ENCODE measurements at regions not wholly inside any gene's neighbourhood (a gene's known extent, or its start where the extent isn't known, plus 50 kb on each side); places are given as distances from the start of the nearest gene placed in this dataset.

GRCh38 chr4:11647433-11647832, 218.7 kb upstream of the HS3ST1 start:
- TF ChIP-seq SUZ12 (IDR thresholded peaks at IDR 0.05; ENCODE audit: extremely low read depth, insufficient read depth, insufficient read length) (no peak), YY1 (IDR thresholded peaks at IDR 0.05; ENCODE audit: insufficient read depth, insufficient read length) (no peak)

Data from NT2/D1 (cell line).